Astrocyte (in vitro differentiated cells and primary cell): ENCODE measurements at regions not wholly inside any gene's neighbourhood (a gene's known extent, or its start where the extent isn't known, plus 50 kb on each side); places are given as distances from the start of the nearest gene placed in this dataset.

ENCODE experiments used
- DNase-seq: peaks from one replicate; pipeline ENCODE4 v3.0.0-alpha.2; 2010; ENCODE audit warnings: low read depth
- FAIRE-seq: peaks from 2 replicates; lab custom pipeline; 2011; peaks lifted over from hg19 to GRCh38; lab: Jason Lieb, UNC
- H2AFZ ChIP-seq: 2 replicates; pipeline ENCODE4 v1.6.0; 2012; ENCODE audit warnings: low read depth, low read length, inconsistent platforms
- H3K27ac ChIP-seq: 2 replicates; pipeline ENCODE4 v1.5.1; 2011; ENCODE audit warnings: low read depth, low read length, inconsistent platforms
- H3K27me3 ChIP-seq: 2 replicates; pipeline ENCODE4 v1.6.0; 2011; ENCODE audit warnings: low read length, inconsistent platforms; ENCODE audit not compliant: insufficient read depth
- H3K36me3 ChIP-seq: 2 replicates; pipeline ENCODE4 v1.5.1; 2011; ENCODE audit warnings: low read length, inconsistent platforms; ENCODE audit not compliant: insufficient read depth
- H3K4me1 ChIP-seq: 2 replicates; pipeline ENCODE4 v1.5.1; 2011; ENCODE audit warnings: low read length, inconsistent platforms; ENCODE audit not compliant: insufficient read depth
- H3K4me2 ChIP-seq: 2 replicates; pipeline ENCODE4 v1.6.0; 2012; ENCODE audit warnings: low read length, inconsistent platforms
- H3K4me3 ChIP-seq: 2 replicates; pipeline ENCODE4 v1.5.1; 2011; ENCODE audit warnings: low read depth, mild to moderate bottlenecking, low read length, inconsistent platforms; ENCODE audit not compliant: insufficient read depth
- H3K79me2 ChIP-seq: 2 replicates; pipeline ENCODE4 v1.6.0; 2012; ENCODE audit warnings: mild to moderate bottlenecking, low read length, inconsistent platforms; ENCODE audit not compliant: insufficient read depth
- H3K9ac ChIP-seq: 2 replicates; pipeline ENCODE4 v1.6.0; 2012; ENCODE audit warnings: mild to moderate bottlenecking, low read length, inconsistent platforms
- H3K9me3 ChIP-seq: 2 replicates; pipeline ENCODE4 v1.5.1; 2012; ENCODE audit warnings: low read depth, mild to moderate bottlenecking, low read length, inconsistent platforms; ENCODE audit not compliant: insufficient read depth
- H4K20me1 ChIP-seq: 2 replicates; pipeline ENCODE4 v1.6.0; 2012; ENCODE audit warnings: low read length, inconsistent platforms; ENCODE audit not compliant: insufficient read depth
- H3K27ac Mint-ChIP-seq: one replicate; pipeline ENCODE4 v1.8.0; 2021; ENCODE audit warnings: mild to moderate bottlenecking, mixed read lengths; ENCODE audit not compliant: unreplicated experiment
- H3K27me3 Mint-ChIP-seq: one replicate; pipeline ENCODE4 v1.8.0; 2021; ENCODE audit warnings: low read depth, mixed read lengths; ENCODE audit not compliant: unreplicated experiment
- H3K36me3 Mint-ChIP-seq: one replicate; pipeline ENCODE4 v1.8.0; 2021; ENCODE audit warnings: low read depth, mixed read lengths; ENCODE audit not compliant: unreplicated experiment
- H3K4me1 Mint-ChIP-seq: one replicate; pipeline ENCODE4 v1.8.0; 2021; ENCODE audit warnings: low read depth, mixed read lengths; ENCODE audit not compliant: unreplicated experiment
- H3K4me3 Mint-ChIP-seq: one replicate; pipeline ENCODE4 v1.8.0; 2021; ENCODE audit warnings: mild to moderate bottlenecking, moderate library complexity, mixed read lengths; ENCODE audit not compliant: unreplicated experiment
- H3K9me3 Mint-ChIP-seq: one replicate; pipeline ENCODE4 v1.8.0; 2021; ENCODE audit warnings: mild to moderate bottlenecking, mixed read lengths; ENCODE audit not compliant: unreplicated experiment
- EZH2 ChIP-seq: IDR thresholded peaks from 2 replicates; pipeline ENCODE4 v1.6.1; 2012; ENCODE audit warnings: mild to moderate bottlenecking, low read length, inconsistent platforms; ENCODE audit not compliant: insufficient read depth
- TF ChIP-seq, protein P1 (sequence below): IDR thresholded peaks from 2 replicates; pipeline ENCODE4 v1.5.1; 2011; ENCODE audit warnings: low read depth, mild to moderate bottlenecking, inconsistent platforms, low read length, moderate library complexity; ENCODE audit not compliant: insufficient read depth

DNA sequence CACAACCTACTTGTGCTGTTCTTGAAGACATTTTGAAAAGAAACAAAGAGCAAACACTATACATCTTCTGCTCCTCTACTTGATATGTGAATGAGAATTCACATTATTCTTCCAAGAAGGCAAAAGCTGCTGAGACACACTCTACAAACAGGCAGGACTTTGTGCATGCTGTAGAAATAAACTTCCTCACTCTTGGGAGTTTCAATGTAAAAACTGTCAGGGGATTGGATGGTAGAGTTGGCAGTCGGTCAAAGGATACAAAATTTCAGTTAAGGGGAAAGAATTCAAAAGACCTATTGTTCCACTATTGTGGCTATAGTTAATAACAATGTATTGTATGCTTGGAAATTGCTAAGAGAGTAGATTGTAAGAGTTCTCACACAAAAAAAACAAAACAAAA lies 196.3 kb downstream of the MC4R start:
- no peaks in the 10 kb centered on the region for H3K4me1 ChIP-seq
- no peaks in the 10 kb centered on the region for H3K9me3 ChIP-seq
- no peak overlapping the region for H3K4me3 ChIP-seq
- no peaks in the 10 kb centered on the region for H3K36me3 ChIP-seq
- H3K27ac ChIP-seq = no peak overlapping the region
- Mint-ChIP-seq H3K36me3 (no peaks in the 10 kb centered on the region), H3K27me3 (no peaks in the 10 kb centered on the region), H3K4me3 (no peak overlapping the region), H3K27ac (no peak overlapping the region), H3K9me3 (no peaks in the 10 kb centered on the region), H3K4me1 (no peaks in the 10 kb centered on the region)
- no peak overlapping the region for H3K9ac ChIP-seq
- no peak overlapping the region for H2AFZ ChIP-seq
- no peak for DNase-seq
- no peaks in the 10 kb centered on the region for H4K20me1 ChIP-seq
- no peaks in the 10 kb centered on the region for H3K79me2 ChIP-seq
- no peaks in the 10 kb centered on the region for H3K27me3 ChIP-seq
- TF ChIP-seq, protein P1, sequence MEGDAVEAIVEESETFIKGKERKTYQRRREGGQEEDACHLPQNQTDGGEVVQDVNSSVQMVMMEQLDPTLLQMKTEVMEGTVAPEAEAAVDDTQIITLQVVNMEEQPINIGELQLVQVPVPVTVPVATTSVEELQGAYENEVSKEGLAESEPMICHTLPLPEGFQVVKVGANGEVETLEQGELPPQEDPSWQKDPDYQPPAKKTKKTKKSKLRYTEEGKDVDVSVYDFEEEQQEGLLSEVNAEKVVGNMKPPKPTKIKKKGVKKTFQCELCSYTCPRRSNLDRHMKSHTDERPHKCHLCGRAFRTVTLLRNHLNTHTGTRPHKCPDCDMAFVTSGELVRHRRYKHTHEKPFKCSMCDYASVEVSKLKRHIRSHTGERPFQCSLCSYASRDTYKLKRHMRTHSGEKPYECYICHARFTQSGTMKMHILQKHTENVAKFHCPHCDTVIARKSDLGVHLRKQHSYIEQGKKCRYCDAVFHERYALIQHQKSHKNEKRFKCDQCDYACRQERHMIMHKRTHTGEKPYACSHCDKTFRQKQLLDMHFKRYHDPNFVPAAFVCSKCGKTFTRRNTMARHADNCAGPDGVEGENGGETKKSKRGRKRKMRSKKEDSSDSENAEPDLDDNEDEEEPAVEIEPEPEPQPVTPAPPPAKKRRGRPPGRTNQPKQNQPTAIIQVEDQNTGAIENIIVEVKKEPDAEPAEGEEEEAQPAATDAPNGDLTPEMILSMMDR = no peak
- TF ChIP-seq EZH2 = no peak
- no peak overlapping the region for H3K4me2 ChIP-seq
- no peak for FAIRE-seq

DNA sequence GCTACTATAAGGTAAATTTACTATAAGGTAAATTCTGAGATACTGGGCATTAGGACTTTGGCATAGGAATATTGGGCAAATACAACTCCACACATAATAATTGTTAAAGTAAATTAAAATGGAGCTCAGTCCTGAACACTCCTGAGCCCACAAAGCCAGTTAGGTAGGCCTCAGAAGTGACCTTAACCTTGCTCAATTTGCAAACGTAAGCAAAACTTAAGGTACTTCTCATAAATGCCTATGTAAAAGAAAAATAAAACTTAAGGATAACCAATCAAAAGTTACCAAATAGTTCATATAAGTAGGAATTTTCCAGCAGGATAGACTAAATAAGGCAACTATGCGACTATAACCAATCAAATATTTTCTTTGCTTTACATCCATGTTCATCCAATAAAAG lies 197.7 kb downstream of the MC4R start:
- Histone ChIP-seq H2AFZ (no peak overlapping the region), H3K79me2 (no peaks in the 10 kb centered on the region), H4K20me1 (no peaks in the 10 kb centered on the region), H3K27me3 (no peaks in the 10 kb centered on the region), H3K4me3 (no peak overlapping the region), H3K36me3 (no peaks in the 10 kb centered on the region), H3K9me3 (no peaks in the 10 kb centered on the region), H3K4me1 (no peaks in the 10 kb centered on the region), H3K4me2 (no peak overlapping the region), H3K27ac (no peak overlapping the region), H3K9ac (no peak overlapping the region)
- H3K9me3 Mint-ChIP-seq = no peaks in the 10 kb centered on the region
- H3K36me3 Mint-ChIP-seq = no peaks in the 10 kb centered on the region
- FAIRE-seq (no peak), DNase-seq (no peak)
- no peak overlapping the region for H3K4me3 Mint-ChIP-seq
- H3K27ac Mint-ChIP-seq = no peak overlapping the region
- H3K27me3 Mint-ChIP-seq = no peaks in the 10 kb centered on the region
- H3K4me1 Mint-ChIP-seq = no peaks in the 10 kb centered on the region
- TF ChIP-seq, protein P1 = no peak

DNA sequence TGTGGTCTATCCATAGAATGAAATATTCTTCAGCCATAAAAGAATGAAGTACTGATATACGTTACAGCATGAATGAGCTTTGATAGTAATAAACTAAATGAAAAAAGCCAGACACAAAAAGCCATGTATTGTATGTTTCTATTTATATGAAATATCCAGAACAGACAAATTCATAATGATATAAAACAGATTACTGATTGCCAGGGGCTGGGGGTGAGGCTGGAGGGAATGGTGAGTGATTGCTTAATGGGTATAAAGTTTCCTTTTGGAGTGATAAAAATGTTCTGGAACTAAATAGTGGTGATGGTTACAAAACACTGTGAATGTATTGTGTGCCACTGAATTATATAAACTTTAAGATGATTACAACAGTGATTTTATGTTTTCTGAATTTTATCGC lies 200.5 kb downstream of the MC4R start:
- no peak overlapping the region for H2AFZ ChIP-seq
- no peaks in the 10 kb centered on the region for H3K9me3 ChIP-seq
- H3K4me3 Mint-ChIP-seq = no peak overlapping the region
- no peak for DNase-seq
- no peaks in the 10 kb centered on the region for H3K36me3 ChIP-seq
- H3K27ac Mint-ChIP-seq = no peak overlapping the region
- no peaks in the 10 kb centered on the region for H3K36me3 Mint-ChIP-seq
- H3K9me3 Mint-ChIP-seq = peaks cover 2% of the 10 kb centered on the region
- no peaks in the 10 kb centered on the region for H4K20me1 ChIP-seq
- no peaks in the 10 kb centered on the region for H3K27me3 Mint-ChIP-seq
- H3K4me1 Mint-ChIP-seq = no peaks in the 10 kb centered on the region
- H3K27ac ChIP-seq = no peak overlapping the region
- H3K79me2 ChIP-seq = no peaks in the 10 kb centered on the region
- no peak for TF ChIP-seq EZH2
- TF ChIP-seq, protein P1 = no peak
- H3K4me2 ChIP-seq = no peak overlapping the region
- no peak for FAIRE-seq
- H3K4me1 ChIP-seq = no peaks in the 10 kb centered on the region
- H3K4me3 ChIP-seq = no peak overlapping the region
- no peak overlapping the region for H3K9ac ChIP-seq
- no peaks in the 10 kb centered on the region for H3K27me3 ChIP-seq
